Tibial nerve (tissue), 4 donors: ENCODE measurements at regions not wholly inside any gene's neighbourhood (a gene's known extent, or its start where the extent isn't known, plus 50 kb on each side); places are given as distances from the start of the nearest gene placed in this dataset.

Source experiments
- CTCF ChIP-seq, 5 experiments: fragments of 200-600 bp in 3 of 5; fragments of 450-650 bp in 2 of 5; sonication (generic) in 3 of 5; IDR thresholded peaks; one replicate each; pipeline ENCODE4 v1.5.1; 2016 to 2019; ENCODE audit warnings: antibody characterized with exemption in 5 of 5, mild to moderate bottlenecking in 3 of 5, moderate library complexity in 2 of 5
- EP300 ChIP-seq, 2 donors: sonication (generic); formaldehyde crosslinking; IDR thresholded peaks; one replicate each; pipeline ENCODE4 v1.6.1; 2017; ENCODE audit warnings: antibody characterized with exemption in 2 of 2, mild to moderate bottlenecking in 1 of 2
- POLR2A ChIP-seq, 2 donors: fragments of 450-650 bp; IDR thresholded peaks; one replicate each; pipeline ENCODE4 v1.6.1; 2017; ENCODE audit warnings: antibody characterized with exemption in 2 of 2, mild to moderate bottlenecking in 2 of 2, moderate library complexity in 2 of 2

- no peak for TF ChIP-seq CTCF (IDR thresholded peaks at IDR 0.05)
- TF ChIP-seq POLR2A (IDR thresholded peaks at IDR 0.05): no peak
- TF ChIP-seq EP300 (IDR thresholded peaks at IDR 0.05): no peak
Observed at GRCh38 chr1:178652506-178653490, 72.2 kb upstream of the RALGPS2 start.
